OCI-M1 (cell line): ENCODE measurements at regions not wholly inside any gene's neighbourhood (a gene's known extent, or its start where the extent isn't known, plus 50 kb on each side); places are given as distances from the start of the nearest gene placed in this dataset.
A peak's percentile ranks its signal among the peaks of the same experiment; 100 is the strongest.
"Not testable (repeated sequence)": the region's sequence is repeated elsewhere in the genome, so short reads cannot be mapped to it uniquely, and the experiment has no call there.

ENCODE experiments used
- DNase-seq: peaks from one replicate; lab custom pipeline; 2025; lab: John Stamatoyannopoulos, UW

DNA sequence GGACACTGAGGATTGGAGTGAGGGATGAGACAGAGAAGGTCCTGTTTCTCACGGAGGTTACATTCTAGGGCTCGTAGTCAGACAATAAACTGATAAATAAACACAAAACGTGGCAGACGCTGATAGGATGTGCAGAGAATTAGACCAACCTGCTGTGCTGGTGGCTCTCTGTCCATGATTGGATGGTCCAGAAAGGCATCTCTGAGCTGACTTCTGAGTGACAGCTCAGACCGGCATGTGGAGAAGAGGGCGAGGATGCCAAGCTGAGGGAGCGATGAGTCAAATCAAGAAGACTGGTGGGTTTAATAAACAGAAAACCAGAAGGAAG is 132.3 kb upstream of the TAF11L2 start:
- DNase-seq, result no peak

DNA sequence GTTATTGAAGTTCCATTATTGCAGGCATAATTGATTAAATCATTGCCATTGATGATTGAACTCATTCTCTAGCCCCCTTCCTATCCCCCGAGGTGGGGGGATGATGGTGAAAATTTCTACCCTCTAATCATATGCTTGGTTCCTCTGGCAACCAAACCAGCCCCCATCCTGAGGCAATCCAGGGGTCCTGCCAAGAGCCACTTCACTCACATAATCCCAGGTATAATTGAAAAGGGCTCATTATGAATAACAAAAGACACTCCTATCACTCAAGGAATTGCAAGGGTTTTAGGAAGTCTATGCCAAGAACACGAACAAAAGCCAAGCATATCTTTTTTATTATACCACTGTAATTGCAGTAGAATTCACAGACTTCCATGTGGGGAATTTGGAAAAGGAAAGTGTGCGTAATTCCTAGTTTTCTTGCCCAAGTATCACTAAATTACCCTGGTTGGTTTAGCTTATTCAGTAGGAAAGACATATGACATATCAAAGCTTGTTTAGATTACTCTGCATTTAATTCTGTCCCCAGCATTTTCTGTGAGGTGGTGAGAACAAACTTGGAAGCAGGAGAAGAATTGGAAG is 130.7 kb upstream of the TAF11L2 start:
- no peak for DNase-seq

DNA sequence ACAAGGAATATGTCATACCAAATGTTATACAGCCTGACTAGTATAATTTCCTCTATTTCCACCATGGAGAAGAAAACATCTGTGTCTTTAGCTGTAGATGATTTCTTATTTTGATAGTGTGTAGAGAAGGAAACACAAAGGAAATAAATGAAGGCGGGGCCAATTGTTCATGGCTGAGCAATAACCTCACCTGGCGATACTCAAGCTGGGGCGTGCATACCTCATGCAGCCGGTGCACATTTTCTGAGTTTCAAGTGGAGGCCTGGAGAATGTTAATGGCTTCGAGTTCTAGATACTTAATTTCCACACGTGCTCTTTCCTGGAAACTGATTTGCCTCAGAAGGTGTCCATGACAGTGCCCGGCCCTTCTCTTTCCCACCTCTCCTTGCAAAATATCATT is 127.4 kb upstream of the TAF11L2 start:
- no peak for DNase-seq

DNA sequence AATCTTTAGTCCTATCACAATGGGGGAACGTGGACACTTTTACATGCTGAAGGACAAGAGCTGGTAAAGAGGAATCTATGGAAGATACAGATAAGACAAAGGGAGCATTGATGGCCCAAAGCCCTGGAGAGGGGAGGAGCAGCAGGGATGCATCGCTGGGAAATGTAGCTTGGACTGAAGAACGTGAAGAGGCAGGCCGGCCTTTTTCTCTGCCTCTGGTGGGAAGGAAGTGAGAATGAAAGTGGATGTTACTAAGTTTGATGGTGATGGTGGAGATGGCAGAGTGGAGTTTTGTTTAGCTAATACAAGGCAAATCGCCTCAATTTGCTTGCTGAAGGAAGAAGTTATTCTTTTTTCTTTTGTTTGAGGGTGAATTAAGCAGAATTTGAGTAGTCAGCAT is 124.6 kb upstream of the TAF11L2 start:
- no peak for DNase-seq

DNA sequence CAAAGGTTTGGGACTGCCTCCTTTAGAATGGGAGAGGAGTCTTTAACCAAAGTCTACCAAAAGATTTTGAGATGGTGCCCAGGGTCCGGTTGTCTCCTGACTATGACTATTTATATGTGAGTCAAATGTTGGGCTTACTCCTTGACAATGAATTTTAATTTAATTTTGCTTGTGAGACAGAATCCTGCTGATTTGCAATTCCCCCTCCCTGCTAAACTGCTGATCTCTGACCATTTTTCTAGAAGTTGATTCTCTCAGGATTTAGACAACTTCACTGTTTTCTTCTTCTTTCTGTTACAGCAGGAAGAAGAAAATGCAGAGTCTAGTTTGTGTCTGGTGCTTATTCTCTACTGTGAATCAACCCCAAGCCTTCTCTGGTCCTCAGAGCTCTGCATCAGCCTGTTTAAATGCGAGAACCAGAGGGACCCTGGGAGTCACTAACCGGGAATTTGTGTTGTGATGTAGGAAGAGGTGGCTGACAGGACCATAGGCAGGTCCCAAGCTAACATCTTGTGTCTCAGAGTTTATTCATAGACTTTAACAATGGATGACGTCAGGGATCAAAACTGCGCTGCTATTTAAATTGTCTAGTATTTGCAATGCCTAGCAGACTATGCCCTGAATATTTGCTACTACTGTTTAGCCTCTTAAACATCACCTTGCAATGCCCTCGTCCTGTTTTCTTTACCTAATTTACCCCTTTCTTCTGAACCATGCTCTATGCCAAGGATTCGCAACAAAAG is 124.0 kb upstream of the TAF11L2 start:
- DNase-seq, result no peak

DNA sequence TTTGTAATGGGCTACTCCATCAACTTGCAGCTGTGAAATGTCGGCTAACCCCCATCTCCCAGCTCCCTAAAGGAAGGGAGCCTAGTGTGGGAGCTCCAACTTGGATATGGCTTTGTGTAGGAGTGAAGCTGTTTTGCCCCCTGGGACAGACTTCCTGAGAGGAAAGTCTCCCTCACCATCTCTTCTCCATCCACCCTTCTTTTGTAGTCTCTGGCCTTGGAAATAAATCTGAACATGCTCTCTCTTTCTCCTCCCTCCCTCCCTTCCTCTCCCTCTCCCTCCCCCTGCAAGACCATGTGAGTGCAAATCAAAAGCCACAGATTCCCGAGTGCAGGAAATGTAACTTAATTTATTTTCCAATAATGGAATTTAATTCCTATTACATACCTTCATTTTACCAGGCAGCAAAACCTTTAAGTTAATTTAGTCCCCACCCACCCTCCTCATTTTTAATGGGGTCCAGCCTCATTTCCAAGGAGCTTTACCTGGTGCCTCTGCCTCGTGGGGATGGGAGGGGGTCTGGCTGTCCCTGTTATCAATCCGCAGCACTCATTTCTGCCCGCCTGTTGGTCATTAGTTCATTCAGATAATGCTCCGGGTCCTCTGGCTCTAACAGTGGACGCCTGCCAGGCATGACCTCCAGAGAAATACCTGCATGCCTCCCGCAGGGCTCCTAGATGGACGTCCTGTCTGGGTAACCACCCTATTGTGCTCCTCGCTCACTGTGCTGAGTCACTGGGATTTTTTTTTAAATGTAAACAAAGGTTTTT is 122.9 kb upstream of the TAF11L2 start:
- no peak for DNase-seq

DNA sequence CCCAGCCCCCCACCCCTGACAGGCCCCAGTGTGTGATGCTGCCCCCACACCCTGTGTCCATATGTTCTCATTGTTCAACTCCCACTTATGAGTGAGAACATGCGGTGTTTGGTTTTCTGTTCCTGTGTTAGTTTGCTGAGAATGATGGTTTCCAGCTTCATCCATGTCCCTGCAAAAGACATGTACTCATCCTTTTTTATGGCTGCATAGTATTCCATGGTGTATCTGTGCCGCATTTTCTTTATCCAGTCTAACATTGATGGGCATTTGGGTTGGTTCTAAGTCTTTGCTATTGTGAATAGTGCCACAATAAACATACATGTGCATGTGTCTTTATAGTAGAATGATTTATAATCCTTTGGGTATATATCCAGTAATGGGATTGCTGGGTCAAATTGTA is 122.1 kb upstream of the TAF11L2 start:
- DNase-seq, result not testable (repeated sequence)

DNA sequence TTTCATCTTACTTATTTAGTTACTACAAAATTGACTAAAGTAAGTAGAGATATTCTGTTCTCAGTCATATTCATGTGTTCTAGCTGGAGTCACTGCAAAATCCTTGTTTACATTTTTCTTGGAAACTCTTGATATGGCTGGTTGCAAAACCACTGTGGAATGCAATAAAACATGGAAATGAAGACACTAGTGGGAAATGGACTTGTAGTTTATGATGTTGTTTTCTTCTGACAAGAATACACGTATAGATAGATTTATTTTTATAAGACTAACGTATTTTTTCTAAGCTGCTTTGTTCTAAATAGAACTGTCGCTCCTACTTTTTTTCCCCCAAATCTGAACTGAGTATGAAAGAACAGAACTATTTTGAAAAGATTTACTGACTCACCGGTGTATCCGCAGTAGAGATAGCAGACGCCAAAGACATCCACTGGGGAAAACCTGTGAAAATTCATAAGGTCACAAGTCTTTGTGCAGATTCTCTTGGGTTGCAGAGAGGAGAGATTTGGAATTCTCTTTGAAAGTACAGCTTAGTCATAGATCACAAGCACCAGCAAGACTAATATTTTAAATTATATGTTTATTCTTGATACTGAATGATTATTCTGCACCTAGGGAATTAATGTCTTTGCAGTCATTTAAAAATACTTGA is 119.6 kb upstream of the TAF11L2 start:
- no peak for DNase-seq

DNA sequence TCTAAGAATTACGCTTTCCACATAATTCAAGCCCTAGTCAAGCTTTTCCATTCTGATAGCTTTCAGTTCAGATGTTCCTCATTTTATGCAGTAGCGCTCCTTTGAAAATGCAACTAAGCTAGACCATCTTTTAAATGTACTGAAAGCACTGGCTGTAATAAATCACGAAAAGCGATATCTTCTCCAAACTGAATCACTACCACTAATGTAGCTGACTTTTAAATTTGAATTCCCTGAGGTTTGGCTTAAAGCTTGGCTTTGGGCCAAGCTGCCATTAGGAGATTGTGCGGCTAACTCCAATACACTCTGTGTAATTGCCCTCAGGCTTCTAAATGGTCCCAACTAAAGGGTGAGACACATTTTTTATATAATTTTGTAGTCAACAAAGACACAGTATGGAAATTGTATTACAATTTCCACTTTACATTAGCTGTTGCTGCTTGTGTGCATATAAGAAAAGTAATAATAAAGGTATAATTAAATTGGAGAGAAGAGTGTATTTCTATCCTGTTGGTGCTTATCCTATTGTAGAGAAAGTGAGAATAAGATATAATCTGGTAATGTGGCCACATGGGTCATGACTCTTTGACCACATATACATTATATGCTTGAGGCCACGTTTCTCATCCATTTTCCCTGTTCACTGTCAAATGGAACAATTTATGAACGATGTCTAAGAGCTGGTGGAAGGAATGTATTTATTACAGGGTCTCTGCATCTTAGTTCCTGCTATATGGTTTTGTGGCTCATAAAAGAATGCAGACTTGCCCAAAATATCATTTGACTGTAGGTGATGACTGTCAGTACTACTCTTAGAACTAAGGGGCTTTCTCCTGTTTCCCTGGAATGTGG is 118.7 kb upstream of the TAF11L2 start:
- DNase-seq, result peak; percentile 56

DNA sequence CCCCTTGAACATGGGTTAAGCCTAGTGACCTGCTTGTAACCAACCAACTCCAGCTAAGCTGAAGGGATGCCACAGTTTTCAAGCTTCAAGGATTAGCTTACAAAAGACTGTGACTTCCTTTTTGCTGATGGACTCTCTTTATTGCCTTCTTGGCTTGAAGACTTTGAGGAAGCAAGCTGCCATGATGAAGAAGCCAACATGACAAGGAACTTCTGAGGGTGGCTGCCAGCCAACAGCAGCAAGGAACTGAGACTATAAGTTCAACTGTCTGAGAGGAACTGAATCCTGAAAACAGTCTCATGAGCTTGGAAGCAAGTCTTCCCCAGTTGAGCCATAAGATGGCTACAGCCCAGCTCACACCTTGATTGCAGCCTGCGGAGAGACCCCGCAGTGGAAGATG is 116.1 kb upstream of the TAF11L2 start:
- peak; percentile 20 for DNase-seq

DNA sequence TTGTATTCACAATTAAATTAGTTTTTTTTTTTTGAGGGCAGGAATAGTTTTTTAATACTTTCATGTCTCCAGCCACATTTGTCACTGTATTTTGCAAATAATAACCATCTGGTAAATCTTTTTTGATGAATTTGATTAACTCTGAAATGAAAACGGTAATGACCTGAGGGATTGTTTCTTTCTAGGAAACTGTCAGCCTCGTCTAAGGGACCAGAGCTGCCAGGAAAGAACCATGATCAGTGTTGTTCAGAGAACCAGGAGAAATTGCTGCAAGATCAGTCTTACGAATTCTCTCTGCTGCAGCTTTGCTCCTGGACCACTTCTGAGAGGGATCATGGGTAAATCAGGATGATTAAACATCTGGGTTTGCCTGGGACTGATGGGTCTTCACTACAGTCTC is 114.5 kb upstream of the TAF11L2 start:
- DNase-seq, result no peak

DNA sequence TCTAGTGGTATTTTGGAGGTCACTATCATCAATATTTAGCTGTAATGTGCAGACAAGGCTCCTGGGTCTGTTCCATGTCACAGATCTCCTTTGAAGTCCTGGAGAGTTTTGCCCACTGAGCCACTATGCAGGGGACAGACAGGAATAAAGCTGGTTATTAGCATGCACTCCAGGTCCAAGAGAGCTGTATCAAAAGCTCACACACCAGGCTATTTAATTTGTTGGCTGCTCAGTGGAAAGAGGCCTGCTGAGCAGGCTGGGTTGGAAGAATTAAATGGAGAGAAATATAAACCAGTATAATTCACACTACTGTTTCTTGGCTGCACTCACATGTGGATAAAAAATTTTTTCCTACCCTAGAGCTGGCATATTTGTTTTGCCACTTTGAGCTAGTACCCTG is 113.8 kb upstream of the TAF11L2 start:
- DNase-seq, result no peak

DNA sequence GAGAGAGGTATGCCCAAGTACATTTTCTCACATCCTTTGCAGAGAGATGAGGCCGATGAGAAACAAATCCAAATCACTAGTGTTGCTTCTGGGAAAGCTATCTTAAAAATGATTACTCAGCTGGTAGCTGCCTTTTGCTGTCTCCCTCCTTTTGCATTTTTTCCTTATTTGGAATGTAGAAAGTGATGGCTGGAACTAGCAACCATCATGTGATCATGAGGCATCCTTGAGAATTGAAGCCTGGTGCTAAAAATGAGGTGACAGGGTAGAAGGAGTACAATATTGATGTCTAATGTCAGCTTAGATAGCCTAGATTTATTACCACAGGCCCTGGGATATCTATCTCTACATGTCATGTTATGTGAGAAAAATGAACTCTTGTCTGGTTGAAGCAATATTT is 109.3 kb upstream of the TAF11L2 start:
- DNase-seq, result no peak

DNA sequence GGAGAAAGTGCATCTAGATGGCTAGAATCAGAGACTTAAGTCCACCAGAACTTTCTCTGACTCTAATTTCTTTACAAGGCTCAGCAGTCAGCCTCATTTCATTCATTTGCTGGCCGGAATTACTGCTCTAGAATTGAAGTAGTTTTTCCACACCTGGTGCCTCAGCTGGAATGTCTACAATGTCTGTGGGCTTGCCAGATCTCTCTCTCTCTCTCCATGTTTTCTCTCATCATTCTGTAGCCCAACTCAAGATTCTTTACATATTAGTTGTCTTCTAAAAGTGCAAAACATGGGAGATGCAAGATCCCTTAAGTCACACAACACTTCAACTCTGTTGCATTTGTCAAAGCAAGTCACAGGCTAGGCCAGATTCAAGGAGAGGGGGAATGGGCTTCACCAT is 103.9 kb upstream of the TAF11L2 start:
- no peak for DNase-seq

DNA sequence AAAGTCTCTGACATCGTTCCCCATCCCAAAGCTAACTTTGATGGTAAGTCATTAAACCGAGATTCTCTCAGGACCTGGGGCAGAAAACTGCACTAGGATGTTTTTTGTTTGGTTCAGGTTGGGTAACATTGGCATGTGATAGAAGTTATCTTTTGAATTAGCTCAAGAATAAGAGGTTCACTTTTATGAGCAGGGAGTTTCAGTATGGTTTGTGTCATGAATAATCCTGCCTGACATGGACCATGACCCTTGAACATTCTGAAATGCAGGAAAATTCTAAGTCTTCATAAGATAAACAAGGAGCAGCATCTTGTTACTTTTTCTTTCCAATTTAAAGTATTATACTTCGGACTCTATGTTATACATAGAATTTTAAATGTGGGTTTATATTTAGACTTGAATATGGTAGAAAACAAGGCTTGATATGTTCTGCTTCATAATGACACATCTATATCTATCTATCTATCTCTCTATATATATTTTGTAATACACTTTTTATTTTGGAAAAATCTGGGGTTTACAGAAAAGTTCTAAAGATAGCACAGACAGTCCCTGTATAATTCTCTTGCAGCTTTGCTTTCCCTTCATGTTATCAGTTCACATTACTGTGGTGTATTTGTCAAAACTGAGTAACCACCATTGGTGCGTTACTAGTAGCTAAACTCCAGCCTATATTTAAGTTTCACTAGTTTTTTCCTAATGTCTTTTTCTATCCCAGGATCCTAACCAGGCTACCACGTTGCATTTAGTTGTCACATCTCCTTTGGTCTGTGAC is 102.7 kb upstream of the TAF11L2 start:
- DNase-seq, result no peak

DNA sequence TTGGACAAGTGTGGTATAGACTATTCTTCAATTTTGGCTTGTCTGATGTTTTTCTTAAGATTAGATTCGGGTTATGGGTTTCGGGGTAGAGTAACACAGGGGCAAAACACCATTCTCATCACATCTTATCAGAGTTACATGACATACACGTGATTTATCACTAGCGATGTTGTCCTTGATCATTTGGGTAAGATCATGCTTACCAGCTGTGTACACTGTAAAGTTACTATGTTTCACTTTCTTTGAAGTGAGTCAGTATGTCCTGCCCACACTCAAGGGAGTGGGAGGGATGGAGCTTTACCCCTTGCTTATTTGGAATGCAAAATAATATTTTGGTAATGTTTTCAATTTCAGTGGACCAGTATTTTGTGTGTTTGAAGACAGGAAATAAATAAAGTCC is 101.8 kb upstream of the TAF11L2 start:
- peak; percentile 14 for DNase-seq

DNA sequence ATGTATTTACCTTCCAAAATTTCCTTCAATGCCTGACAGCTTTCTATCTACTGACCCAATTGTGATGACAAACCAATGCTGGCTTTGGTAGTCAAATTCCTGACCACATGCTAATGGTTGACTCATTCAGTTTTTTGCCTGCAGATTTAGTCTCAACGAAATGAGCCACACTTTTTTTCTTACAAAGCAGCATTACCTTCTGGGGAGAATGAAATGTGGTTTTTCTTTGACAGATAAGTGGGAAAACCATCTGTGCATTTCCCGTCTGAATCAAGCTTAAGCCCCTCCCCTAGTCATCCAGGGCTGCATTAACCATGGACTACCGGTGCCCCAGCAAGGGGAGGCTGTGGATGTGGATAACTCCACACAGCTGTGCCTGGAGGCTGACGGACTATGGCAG is 99.6 kb upstream of the TAF11L2 start:
- DNase-seq, result peak; percentile 86

DNA sequence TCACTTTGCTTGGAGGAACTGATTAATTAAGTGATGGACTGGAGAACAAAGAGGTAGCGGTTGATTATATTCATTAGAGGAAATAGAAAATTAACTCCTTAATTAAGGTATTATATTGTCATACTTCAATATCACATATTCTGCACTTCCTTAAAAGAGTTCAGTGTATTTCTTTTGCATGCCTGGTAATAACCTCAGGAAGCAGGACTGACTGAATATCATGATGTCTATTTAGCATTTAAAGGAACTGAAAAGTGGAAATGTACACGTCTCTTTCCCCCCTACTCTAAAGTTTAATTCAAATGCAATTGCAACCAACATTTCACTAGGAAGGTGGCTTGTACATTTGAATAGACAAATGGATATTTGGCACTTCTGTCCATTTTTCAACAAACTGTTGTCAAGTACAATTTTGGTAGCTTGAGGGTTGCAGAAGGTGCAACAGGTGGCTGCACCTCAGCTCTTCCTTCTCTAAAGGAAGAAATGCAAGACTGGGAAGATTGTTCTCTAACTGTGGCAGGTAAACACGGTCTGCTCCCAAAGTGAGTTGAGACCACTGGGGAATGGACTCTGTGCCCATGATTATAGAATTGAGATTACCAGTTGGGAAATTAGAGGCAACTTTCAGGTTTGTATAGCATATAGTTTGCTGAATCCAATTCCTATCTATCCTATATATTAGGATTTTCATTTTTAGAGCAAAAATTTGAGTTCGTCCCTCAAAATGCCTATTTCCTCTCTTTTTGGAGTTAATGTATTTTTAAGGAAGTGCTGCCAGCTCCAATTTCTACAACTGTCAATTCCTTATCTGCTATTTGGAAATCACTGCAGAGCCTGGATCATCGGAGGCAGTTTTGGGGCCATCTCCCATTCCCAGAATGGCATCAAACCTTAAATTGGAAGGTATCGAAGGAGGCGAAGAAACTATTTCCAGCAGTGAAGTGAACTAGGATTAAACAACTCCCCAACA is 98.9 kb upstream of the TAF11L2 start:
- peak; percentile 54 for DNase-seq

DNA sequence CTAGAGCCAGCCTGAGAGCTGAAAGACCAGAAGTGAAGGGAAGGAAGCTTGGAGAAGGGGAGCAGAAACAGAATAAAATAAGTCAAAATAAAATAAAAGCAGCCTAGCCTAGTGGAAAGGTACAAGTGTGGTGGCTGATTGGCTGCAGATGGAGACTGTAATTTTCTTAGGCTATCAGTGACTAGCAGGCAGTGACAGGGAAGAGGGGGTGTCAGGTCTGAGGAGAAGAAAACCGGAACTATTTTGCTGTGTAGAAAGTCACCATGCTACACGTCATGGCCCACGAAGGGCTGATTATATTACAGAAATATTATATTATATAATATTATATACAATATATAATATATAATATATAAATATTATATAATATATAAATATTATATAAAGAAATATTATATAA is 98.1 kb upstream of the TAF11L2 start:
- DNase-seq, result peak; percentile 89
